ENCODE measurements at regions not wholly inside any gene's neighbourhood (a gene's known extent, or its start where the extent isn't known, plus 50 kb on each side); places are given as distances from the start of the nearest gene placed in this dataset.
A peak's percentile ranks its signal among the peaks of the same experiment; 100 is the strongest.

DNA sequence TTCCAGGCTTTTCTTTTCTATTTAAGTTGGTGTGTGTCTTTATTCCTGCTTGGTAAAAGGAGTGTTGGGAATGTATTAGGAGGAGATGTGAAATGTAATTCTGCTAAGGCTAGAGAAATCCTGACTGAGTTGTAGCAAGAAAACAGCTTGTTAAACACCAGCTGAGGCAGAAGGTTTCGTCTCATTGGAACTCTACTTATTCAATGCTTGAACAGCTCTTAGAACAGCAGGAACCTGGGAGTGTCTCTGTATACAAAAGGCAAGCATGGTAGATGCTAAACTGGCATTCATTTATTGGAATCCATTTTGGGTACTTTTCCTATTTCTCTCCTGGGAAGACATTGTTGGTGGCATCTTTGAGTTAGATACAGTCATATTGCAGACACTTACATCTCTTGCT lies 280.9 kb downstream of the HRH4 start:
- DNase-seq, result no peak

DNA sequence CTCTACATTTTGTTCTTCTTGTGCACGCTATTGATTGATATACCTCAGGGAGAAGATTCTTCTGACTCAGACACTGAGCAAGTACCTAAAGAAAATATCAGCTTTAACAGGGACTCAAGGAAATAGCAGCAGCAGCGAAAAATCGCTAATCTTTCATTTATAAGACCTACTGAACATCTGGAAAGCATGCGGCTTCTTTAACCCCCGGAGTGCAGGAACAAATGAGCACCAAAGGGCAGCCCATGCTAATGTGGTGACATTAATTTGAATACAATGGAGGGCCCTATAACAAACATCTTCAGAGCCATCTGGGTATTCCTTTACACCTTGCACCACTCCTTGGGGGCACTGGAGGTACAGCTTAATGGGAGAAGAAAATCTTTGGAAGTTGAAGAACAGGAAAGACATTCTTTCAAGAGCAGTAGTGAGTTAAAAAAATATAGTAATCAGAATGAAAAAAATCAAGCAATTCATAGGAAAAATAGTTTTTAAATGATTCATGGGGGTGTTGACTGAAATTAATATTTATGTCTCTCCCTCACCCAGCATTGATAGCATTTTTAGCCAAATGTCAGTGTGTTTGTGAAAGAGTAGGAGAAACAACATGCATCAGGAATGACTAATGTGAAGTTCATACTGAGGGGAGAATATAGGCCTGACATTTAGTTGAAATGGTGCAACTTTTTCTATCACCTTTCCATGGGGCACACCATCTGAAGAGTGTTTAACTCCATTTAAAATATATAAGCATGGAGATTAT lies 281.7 kb downstream of the HRH4 start:
- DNase-seq, result no peak

GRCh38 chr18:24754583-24755253 lies 294.3 kb downstream of the HRH4 start:
- DNase-seq, result no peak

- DNase-seq, result no peak
Observed at GRCh38 chr18:24756385-24756784, 295.9 kb downstream of the HRH4 start.

GRCh38 chr18:24757134-24757533 lies 296.7 kb downstream of the HRH4 start:
- no peak for DNase-seq

- DNase-seq, result no peak
Observed at GRCh38 chr18:24761765-24762164, 301.3 kb downstream of the HRH4 start.

- no peak for DNase-seq
Observed at GRCh38 chr18:24762511-24762910, 302.1 kb downstream of the HRH4 start.

DNA sequence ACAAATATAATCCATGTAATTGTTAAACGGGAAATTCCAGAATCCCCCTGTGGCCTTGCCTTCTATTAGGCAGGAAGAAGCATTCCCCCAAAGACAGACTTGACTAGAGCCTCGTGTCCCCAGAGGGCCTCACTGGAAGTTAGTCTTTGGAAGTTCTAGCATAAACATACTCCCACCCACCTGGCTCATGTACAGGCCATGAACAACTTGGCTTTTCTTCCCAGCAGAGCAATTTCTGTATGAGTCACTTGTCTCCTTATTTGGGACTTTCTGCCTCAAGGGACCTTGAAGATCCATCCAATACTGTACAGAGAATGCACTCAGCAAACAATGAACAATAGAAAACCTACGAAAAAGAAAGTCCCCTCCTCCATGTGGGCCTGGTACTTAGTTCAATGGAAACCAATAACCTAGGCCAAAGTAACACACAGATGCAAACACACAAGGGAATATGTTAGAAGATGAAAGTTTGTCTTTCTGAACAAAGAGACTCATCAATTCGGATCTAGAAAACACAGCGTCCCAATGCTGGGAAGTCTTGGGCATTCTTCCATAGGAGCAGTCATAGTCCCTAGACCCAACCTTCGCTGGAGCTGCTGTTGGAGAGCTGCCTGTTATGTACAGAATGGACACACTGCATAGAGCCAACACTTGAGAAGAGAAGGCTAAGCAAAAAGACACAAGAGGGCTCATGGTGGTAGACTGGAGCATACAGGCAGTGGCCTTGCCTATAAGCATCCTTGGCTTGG lies 303.5 kb downstream of the HRH4 start:
- peak; percentile 64 for DNase-seq

DNA sequence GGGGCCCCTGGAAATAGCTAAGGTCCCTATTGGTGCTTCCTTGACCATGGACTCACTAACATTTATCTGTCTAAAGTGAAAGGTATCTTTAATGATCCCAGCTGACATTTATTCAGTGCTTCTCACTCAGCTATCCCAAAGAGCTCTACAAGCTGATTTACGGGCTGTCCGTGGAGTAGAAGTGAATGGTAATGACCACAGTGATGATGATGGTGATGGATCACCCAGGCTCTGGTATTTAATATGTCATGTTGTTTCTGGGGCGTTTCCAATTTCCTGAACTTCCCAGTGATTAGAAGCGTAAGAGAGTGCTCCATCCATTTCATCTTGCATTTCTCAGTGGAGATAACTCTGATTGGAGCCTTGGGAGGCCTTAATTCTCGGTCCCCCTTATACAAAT lies 304.3 kb downstream of the HRH4 start:
- no peak for DNase-seq

DNA sequence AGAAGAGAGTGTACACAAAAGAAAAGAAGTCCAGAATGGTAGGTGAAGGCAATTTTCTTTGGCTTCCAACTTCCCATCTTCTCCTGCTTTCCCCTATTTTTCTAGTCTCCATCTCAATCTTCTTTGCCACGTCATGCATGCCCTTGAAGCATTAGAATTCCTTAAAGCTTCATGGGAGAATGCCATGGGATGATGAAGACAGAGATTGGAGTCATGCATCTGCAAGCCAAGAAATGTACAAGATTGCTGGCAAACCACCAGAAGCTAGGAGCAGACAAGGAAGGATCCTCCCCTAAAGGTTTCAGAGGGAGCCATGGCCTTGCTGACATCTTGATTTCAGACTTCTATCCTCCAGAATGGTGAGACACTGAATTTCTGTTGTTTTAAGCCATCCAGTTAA lies 305.9 kb downstream of the HRH4 start:
- DNase-seq, result no peak

DNA sequence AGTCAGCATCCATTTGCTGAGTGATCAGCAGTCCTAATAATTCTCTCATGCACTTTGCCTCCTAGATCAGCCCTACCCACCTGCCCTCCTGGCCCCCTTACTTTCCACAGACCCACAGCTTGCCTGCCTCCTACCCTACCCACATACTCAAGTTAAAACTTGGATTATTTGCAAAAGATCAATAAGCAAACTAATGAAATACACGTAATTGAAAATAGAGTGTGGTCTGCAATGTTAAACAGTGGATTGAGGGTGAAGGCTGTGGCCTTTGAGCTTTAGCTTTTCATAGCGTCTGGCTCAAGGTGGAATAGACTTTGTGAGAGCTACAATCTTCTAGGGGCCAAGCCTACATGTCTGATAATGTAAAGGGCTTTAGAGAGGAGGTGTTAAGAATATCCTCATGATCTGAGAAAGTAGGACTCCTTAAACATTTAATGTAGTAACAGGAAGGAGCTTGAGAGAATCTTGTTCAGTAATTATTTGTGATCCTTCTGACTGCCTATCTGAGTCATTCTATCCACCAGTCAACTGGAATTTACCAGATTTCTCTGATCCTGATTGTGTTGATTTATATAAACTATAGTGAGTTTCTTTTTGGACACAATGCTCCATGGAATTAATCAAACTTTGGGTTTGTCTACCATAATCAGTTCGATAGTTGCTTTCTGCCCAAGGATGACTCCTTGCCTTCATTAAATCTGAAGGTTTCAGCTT lies 310.0 kb downstream of the HRH4 start:
- no peak for DNase-seq

DNA sequence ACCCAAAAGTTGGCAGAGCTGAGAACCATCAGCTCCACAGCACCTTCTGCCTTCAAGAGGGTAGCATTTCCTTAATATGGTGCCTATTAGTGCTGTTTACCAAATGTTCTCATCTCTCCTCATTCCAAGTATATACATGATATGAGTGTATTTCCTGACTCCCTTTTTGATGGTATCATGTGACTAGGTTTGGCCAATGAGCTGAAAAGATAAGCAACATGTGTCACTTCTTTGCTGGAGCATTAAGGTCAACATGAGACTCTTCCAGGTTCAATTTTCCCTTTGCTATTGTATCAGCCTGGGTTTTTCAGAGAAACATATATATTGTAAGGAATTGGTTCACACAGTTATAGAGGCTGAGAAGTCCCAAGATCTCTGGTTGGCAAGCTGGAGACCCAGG lies 310.9 kb downstream of the HRH4 start:
- DNase-seq, result no peak

- no peak for DNase-seq
Observed at GRCh38 chr18:24773101-24773500, 312.7 kb downstream of the HRH4 start.

- no peak for DNase-seq
Observed at GRCh38 chr18:24776019-24776418, 315.6 kb downstream of the HRH4 start.

- no peak for DNase-seq
Observed at GRCh38 chr18:24778810-24779418, 318.5 kb downstream of the HRH4 start.

DNA sequence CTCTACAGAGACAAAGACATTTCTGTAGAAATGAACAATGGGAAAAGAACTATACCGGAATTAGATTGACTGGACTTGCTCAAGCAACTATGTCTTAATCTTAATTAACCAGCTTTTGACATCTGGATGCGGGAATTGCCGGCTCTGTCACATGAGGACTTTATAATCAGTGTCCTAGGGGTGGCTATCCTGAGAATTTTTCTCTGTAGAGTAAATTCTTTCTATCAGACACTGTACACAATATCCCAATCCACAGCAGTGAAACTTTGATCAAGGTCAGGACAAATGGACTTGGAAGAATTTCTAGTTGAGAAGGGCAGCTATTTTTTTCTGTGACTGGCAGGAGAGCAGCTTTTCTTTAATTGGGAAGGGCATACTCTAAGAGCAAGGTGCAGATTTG lies 322.1 kb downstream of the HRH4 start:
- DNase-seq, result no peak

DNA sequence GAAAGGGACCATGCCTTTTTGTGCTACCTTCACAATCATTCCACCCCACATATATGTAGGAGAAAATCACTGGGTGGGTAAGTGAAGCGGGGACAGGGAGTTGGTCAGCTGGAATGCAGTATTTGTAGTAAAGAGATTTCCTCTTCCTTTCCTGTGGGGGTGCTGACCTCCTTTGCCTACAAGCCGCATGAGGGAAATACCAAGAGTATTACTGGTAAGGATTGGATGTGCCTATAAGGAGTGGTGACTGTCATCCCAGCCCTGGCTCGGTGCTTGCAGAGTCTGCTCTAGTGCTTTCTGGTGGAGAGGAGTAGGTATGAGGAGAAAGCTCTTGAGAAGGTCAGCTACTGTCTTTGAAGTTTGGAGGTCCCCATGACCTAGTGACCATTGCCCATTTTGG lies 324.6 kb downstream of the HRH4 start:
- no peak for DNase-seq

DNA sequence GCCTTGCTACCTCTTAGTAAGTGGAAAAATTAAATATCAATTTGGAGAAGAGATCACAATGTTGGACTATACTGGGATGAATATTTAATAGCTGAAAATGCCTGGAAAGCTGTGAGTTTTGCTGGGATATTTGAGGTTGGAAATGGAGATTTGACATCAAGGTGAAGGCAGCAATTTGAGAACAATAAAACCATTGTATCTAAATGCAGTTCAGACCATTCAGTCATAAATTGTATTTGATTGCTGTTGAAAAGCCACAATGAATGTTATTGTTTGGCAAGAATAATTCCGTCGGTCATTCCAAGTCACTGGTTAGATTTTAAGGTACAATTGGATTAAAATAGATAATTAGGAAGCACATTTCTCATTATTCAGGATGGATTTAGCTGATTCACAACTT lies 325.6 kb downstream of the HRH4 start:
- no peak for DNase-seq

DNA sequence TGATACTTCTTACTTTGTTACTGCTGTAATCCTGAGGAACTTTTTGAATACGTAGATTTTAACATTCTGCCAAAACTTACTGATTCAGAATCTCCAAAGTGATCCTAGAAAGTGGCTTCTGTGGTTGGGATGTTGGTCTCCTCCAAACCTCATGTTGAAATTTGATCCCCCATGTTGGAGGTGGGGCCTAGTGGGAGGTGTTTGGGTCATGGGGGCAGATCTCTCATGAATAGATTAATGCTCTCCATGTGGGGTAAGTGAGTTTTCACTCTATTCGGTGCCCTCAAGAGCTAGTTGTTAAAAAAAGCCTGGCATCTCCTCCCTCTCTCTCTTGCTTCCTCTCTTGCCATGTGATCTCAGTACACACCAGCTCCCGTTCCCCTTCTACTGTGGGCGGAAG lies 329.9 kb downstream of the HRH4 start:
- DNase-seq, result no peak

DNA sequence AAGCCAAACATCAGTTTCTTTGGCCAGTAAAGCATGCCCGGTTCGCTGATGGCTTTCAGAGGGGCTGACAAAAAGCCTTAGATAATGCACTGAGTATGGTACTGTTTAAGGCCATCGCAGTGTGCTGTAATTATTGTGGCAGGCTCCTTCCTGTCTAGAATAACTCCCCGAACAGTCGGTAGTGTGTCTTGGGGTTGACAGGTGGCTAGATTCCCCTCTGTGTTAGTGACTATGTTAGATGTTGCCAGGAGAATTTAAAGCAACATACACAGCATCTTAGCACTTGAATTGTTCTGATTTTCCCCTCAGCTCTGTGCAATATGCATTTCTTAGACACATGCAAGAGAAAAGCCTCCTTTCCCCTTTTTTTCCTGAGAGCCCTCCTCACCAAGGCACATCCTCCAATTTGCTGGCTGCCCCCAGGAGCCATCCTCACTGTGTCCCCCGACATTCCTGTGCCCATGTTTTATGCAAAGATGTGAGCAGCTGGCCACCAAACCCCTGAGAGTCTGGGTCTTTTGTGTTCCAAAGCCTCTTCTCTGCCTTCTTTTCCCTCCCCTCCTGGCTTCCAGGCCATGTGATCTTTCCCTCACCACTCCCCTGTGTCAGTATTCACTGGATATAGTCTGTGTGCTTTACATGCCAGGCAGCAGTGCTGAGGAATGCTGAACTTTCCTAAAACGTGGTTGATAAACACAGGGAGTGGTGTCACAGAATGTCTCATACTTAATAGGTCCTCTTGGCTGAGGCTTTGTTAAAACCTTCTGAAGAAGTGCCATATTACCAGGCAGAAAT lies 331.5 kb downstream of the HRH4 start:
- DNase-seq, result peak; percentile 67

GRCh38 chr18:24793742-24794141 lies 333.3 kb downstream of the HRH4 start:
- no peak for DNase-seq

GRCh38 chr18:24795129-24795528 lies 334.7 kb downstream of the HRH4 start:
- no peak for DNase-seq
